ENCODE measurements at regions not wholly inside any gene's neighbourhood (a gene's known extent, or its start where the extent isn't known, plus 50 kb on each side); places are given as distances from the start of the nearest gene placed in this dataset.
"Not testable (repeated sequence)": the region's sequence is repeated elsewhere in the genome, so short reads cannot be mapped to it uniquely, and the experiment has no call there.

- TF ChIP-seq, protein P1, sequence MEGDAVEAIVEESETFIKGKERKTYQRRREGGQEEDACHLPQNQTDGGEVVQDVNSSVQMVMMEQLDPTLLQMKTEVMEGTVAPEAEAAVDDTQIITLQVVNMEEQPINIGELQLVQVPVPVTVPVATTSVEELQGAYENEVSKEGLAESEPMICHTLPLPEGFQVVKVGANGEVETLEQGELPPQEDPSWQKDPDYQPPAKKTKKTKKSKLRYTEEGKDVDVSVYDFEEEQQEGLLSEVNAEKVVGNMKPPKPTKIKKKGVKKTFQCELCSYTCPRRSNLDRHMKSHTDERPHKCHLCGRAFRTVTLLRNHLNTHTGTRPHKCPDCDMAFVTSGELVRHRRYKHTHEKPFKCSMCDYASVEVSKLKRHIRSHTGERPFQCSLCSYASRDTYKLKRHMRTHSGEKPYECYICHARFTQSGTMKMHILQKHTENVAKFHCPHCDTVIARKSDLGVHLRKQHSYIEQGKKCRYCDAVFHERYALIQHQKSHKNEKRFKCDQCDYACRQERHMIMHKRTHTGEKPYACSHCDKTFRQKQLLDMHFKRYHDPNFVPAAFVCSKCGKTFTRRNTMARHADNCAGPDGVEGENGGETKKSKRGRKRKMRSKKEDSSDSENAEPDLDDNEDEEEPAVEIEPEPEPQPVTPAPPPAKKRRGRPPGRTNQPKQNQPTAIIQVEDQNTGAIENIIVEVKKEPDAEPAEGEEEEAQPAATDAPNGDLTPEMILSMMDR (IDR thresholded peaks at IDR 0.05; ENCODE audit: insufficient read depth, low read length, poor library complexity, severe bottlenecking): not testable (repeated sequence)
- TF ChIP-seq EZH2phosphoT487 (conservative IDR thresholded peaks at IDR 0.05; ENCODE audit: low read length): not testable (repeated sequence)
Measured at GRCh38 chr12:4150355-4150754, 123.2 kb upstream of the CCND2 start.

All from SU-DHL-6 (cell line).